Transverse colon (tissue), 4 donors: ENCODE measurements at regions not wholly inside any gene's neighbourhood (a gene's known extent, or its start where the extent isn't known, plus 50 kb on each side); places are given as distances from the start of the nearest gene placed in this dataset.

ENCODE experiments used
- CTCF ChIP-seq, 5 experiments: fragments of 200-600 bp in 3 of 5; fragments of 450-650 bp in 2 of 5; sonication (generic) in 3 of 5; IDR thresholded peaks; 1 replicate in 2 of 5; 2 replicates in 3 of 5; pipeline ENCODE4 v1.5.1; 2016 to 2017; ENCODE audit warnings: antibody characterized with exemption in 5 of 5, inconsistent platforms in 3 of 5, mild to moderate bottlenecking in 2 of 5, moderate library complexity in 1 of 5
- EP300 ChIP-seq: sonication (generic); formaldehyde crosslinking; IDR thresholded peaks from one replicate; pipeline ENCODE4 v1.6.1; 2017; ENCODE audit warnings: antibody characterized with exemption, low read depth
- POLR2A ChIP-seq: fragments of 450-650 bp; IDR thresholded peaks from one replicate; pipeline ENCODE4 v1.6.1; 2016; ENCODE audit warnings: antibody characterized with exemption, mild to moderate bottlenecking, moderate library complexity
- POLR2AphosphoS5 ChIP-seq, 3 donors: sonication (generic); formaldehyde crosslinking; IDR thresholded peaks; one replicate each; pipeline ENCODE4 v1.6.1; 2016; ENCODE audit warnings: antibody characterized with exemption in 3 of 3

- TF ChIP-seq CTCF (IDR thresholded peaks at IDR 0.05) (no peak), POLR2A (no peak), POLR2AphosphoS5 (IDR thresholded peaks at IDR 0.05) (no peak), EP300 (no peak)
These were observed 132.9 kb upstream of the RND3 start for GRCh38 chr2:150620416-150620815.
